AG04449 (cell line): ENCODE measurements at regions not wholly inside any gene's neighbourhood (a gene's known extent, or its start where the extent isn't known, plus 50 kb on each side); places are given as distances from the start of the nearest gene placed in this dataset.

Source experiments
- CTCF ChIA-PET: fragments of 350-600 bp; formaldehyde crosslinking; extraction: SDS; loops from one replicate; lab custom pipeline; 2021; ENCODE audit warnings: antibody characterized with exemption; lab: Yijun Ruan, JAX
- POLR2A ChIA-PET: fragments of 400-600, 350-600 bp; formaldehyde crosslinking; extraction: SDS; loops from one replicate; lab custom pipeline; 2020; ENCODE audit warnings: antibody characterized with exemption, inconsistent platforms; lab: Yijun Ruan, JAX
- DNase-seq: peaks from one replicate; pipeline ENCODE4 v3.0.0-alpha.2; 2010; ENCODE audit warnings: low read depth, low spot score
- H3K4me3 ChIP-seq: 2 replicates; pipeline ENCODE4 v1.5.1; 2011; ENCODE audit warnings: low read depth, mild to moderate bottlenecking, control low read depth, low read length
- TF ChIP-seq, protein P1 (sequence below): IDR thresholded peaks from one replicate; pipeline ENCODE4 v1.5.1; 2011; ENCODE audit warnings: mild to moderate bottlenecking, moderate library complexity, low read length, control low read depth, inconsistent platforms; ENCODE audit not compliant: insufficient read depth; ENCODE audit errors: missing control alignments

DNA sequence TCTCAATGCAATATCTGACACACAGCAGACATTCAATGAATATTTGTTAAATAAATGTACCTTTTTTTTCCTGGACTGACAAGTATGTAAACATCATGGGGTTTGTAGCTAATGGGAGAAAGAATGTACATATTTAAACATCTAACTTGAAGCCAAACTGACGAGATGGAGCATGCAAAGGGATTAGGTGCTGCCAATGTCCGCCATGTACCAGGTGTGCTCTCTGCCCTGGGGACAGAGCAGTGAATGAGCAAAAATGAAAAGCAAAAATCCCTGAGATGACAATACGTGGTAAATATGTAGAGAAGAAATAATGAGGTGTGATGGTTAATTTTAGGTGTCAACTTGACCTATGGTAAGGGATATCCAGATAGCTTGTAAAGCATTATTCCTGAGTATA is 247.4 kb upstream of the CELF4 start:
- POLR2A ChIA-PET: no interaction called here
- CTCF ChIA-PET: no interaction called here
- DNase-seq: no peak
- H3K4me3 ChIP-seq: no peak overlapping the region
- TF ChIP-seq, protein P1, sequence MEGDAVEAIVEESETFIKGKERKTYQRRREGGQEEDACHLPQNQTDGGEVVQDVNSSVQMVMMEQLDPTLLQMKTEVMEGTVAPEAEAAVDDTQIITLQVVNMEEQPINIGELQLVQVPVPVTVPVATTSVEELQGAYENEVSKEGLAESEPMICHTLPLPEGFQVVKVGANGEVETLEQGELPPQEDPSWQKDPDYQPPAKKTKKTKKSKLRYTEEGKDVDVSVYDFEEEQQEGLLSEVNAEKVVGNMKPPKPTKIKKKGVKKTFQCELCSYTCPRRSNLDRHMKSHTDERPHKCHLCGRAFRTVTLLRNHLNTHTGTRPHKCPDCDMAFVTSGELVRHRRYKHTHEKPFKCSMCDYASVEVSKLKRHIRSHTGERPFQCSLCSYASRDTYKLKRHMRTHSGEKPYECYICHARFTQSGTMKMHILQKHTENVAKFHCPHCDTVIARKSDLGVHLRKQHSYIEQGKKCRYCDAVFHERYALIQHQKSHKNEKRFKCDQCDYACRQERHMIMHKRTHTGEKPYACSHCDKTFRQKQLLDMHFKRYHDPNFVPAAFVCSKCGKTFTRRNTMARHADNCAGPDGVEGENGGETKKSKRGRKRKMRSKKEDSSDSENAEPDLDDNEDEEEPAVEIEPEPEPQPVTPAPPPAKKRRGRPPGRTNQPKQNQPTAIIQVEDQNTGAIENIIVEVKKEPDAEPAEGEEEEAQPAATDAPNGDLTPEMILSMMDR: no peak

DNA sequence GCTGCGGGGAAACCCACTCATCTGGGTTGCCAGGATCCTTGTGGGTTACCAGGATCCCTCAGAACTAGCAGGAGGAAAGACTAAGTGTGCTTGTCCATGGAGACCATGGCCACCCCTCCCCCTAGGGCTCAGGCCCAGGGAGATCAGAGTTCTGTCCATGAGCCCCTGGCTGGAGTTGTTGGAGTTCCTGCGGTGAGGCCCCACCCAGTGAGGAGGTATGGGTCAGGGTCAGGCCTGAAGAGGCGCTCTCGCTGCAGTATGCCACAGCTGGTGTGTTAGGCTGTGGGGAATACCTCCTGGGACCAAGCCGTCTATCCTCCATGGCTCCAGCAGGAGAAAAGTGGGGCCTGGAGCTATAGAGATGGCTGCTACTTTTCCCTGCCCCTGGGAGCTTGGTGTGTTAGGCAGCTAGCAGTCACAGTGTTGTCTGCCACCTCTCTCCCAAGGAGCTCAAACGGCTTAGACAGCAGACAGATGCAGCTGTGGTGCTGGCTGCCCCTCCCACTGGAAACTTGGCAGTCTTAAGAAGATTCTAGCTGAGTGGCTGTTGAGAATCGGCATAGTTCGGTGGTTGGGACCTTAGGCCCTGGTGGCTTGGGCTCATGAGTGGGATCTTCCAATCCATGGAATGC is 240.3 kb upstream of the CELF4 start:
- ChIA-PET CTCF (no interaction called here), POLR2A (no interaction called here)
- TF ChIP-seq, protein P1: no peak
- no peak for DNase-seq
- H3K4me3 ChIP-seq: no peak overlapping the region

- TF ChIP-seq, protein P1: no peak
- CTCF ChIA-PET: no interaction called here
- H3K4me3 ChIP-seq: no peak overlapping the region
- no peak for DNase-seq
- POLR2A ChIA-PET: no interaction called here
Observed at GRCh38 chr18:37796823-37797349, 231.3 kb upstream of the CELF4 start.

GRCh38 chr18:37787452-37787851 is 221.9 kb upstream of the CELF4 start:
- TF ChIP-seq, protein P1: no peak
- ChIA-PET CTCF (no interaction called here), POLR2A (no interaction called here)
- DNase-seq: no peak
- no peak overlapping the region for H3K4me3 ChIP-seq

GRCh38 chr18:37783771-37784170 is 218.2 kb upstream of the CELF4 start:
- CTCF ChIA-PET: no interaction called here
- TF ChIP-seq, protein P1: no peak
- POLR2A ChIA-PET: no interaction called here
- no peak overlapping the region for H3K4me3 ChIP-seq
- no peak for DNase-seq

- ChIA-PET POLR2A (no interaction called here), CTCF (no interaction called here)
- no peak overlapping the region for H3K4me3 ChIP-seq
- TF ChIP-seq, protein P1: no peak
- DNase-seq: no peak
Observed at GRCh38 chr18:37779220-37779619, 213.6 kb upstream of the CELF4 start.
